Osteoblast (primary cell): ENCODE measurements at regions not wholly inside any gene's neighbourhood (a gene's known extent, or its start where the extent isn't known, plus 50 kb on each side); places are given as distances from the start of the nearest gene placed in this dataset.

ENCODE experiments used
- DNase-seq: peaks from one replicate; pipeline ENCODE4 v3.0.0; 2011; ENCODE audit warnings: low spot score, mixed read lengths; ENCODE audit not compliant: insufficient read length; ENCODE audit errors: missing footprints
- H2AFZ ChIP-seq: 2 replicates; pipeline ENCODE4 v1.6.0; 2011; ENCODE audit warnings: mild to moderate bottlenecking, low read length
- H3K27ac ChIP-seq: 2 replicates; pipeline ENCODE4 v1.5.1; 2011; ENCODE audit warnings: mild to moderate bottlenecking, low read depth, low read length, moderate library complexity
- H3K27me3 ChIP-seq: 2 replicates; pipeline ENCODE4 v1.6.0; 2012; ENCODE audit warnings: mild to moderate bottlenecking, control low read depth, inconsistent platforms, low read length, moderate library complexity; ENCODE audit not compliant: insufficient read depth
- H3K36me3 ChIP-seq: 2 replicates; pipeline ENCODE4 v1.5.1; 2011; ENCODE audit warnings: mild to moderate bottlenecking, low read length, control low read depth, moderate library complexity; ENCODE audit not compliant: insufficient read depth
- H3K4me1 ChIP-seq: 2 replicates; pipeline ENCODE4 v1.5.1; 2011; ENCODE audit warnings: mild to moderate bottlenecking, low read length, control low read depth, moderate library complexity; ENCODE audit not compliant: insufficient read depth
- H3K4me2 ChIP-seq: 2 replicates; pipeline ENCODE4 v1.6.0; 2011; ENCODE audit warnings: mild to moderate bottlenecking, low read length; ENCODE audit not compliant: insufficient read depth
- H3K4me3 ChIP-seq: fragments of 200-600 bp; sonication (generic); 3 replicates; pipeline ENCODE4 v1.5.1; 2012; ENCODE audit warnings: mild to moderate bottlenecking, low read length, inconsistent platforms; ENCODE audit not compliant: insufficient read depth
- H3K79me2 ChIP-seq: 2 replicates; pipeline ENCODE4 v1.6.0; 2012; ENCODE audit warnings: mild to moderate bottlenecking, low read length, control low read depth, inconsistent platforms; ENCODE audit not compliant: insufficient read depth
- H3K9me3 ChIP-seq: 2 replicates; pipeline ENCODE4 v1.5.1; 2011; ENCODE audit warnings: low read depth, low read length, control low read depth
- H4K20me1 ChIP-seq: 2 replicates; pipeline ENCODE4 v1.6.0; 2012; ENCODE audit warnings: mild to moderate bottlenecking, low read length, control low read depth; ENCODE audit not compliant: insufficient read depth
- TF ChIP-seq, protein P1 (sequence below): IDR thresholded peaks from 2 replicates; pipeline ENCODE4 v1.5.1; 2011; ENCODE audit warnings: mild to moderate bottlenecking, low read depth, low read length, moderate library complexity; ENCODE audit errors: extremely low read depth

DNA sequence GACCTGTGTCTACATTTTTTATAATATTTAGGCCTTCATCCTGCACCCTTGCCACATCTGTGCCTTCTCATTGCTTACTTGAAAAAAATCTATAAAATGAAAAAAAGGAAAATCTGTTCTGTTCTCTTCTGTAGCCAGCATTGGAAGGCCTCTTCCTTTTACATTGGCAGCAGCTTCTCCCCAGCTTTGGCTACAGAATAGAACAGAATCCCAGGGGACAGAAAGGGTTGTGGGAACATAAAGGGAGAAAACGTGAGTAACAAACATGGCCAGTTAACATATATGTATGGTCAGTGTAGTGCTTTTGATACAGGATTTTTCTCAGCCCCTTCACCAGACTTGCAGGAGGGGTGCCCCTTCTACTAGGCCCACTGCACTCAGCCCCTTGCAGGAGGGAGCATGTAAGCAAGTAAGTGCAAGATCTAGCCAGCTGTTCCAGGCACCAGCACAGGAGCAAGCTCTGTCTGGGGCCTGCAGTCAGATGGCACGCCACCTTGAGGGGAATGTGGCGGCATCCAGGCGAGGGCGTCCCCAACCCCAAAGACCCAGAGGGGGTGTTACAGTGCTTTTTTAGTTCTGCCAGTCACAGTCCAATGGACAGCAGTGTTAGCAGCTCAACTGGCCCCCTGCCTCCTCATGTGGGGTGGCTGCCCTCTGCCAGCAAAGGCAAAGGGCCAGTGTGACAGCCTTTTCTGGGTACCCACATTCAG lies 330.5 kb upstream of the ZNF462 start:
- Histone ChIP-seq H3K4me2 (no peak overlapping the region), H3K4me1 (no peaks in the 10 kb centered on the region), H3K4me3 (no peak overlapping the region), H3K36me3 (no peaks in the 10 kb centered on the region), H3K27me3 (no peaks in the 10 kb centered on the region), H3K27ac (no peak overlapping the region), H3K79me2 (no peaks in the 10 kb centered on the region), H2AFZ (no peak overlapping the region), H4K20me1 (no peaks in the 10 kb centered on the region), H3K9me3 (no peaks in the 10 kb centered on the region)
- DNase-seq: no peak
- TF ChIP-seq, protein P1, sequence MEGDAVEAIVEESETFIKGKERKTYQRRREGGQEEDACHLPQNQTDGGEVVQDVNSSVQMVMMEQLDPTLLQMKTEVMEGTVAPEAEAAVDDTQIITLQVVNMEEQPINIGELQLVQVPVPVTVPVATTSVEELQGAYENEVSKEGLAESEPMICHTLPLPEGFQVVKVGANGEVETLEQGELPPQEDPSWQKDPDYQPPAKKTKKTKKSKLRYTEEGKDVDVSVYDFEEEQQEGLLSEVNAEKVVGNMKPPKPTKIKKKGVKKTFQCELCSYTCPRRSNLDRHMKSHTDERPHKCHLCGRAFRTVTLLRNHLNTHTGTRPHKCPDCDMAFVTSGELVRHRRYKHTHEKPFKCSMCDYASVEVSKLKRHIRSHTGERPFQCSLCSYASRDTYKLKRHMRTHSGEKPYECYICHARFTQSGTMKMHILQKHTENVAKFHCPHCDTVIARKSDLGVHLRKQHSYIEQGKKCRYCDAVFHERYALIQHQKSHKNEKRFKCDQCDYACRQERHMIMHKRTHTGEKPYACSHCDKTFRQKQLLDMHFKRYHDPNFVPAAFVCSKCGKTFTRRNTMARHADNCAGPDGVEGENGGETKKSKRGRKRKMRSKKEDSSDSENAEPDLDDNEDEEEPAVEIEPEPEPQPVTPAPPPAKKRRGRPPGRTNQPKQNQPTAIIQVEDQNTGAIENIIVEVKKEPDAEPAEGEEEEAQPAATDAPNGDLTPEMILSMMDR: no peak

DNA sequence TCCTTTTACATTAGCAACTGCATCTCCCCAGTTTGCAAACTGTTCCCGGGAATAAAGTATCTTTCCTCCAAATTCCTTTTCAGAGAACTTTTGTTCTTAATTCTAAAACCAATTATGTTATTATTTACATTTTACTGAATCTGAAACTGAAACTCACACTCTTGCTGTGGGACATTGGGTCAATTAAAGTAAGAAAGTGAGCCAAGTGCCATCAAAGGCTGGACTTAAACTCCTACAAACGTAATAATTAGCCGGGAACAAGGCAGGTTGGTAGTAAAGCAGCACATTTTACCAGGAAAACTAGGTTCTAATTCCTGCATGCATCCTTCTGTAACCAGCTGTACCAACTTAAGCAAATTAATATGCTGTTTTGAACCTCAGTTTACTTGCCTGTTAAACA lies 328.2 kb upstream of the ZNF462 start:
- H3K4me3 ChIP-seq: no peak overlapping the region
- TF ChIP-seq, protein P1: no peak
- no peaks in the 10 kb centered on the region for H3K79me2 ChIP-seq
- no peaks in the 10 kb centered on the region for H3K27me3 ChIP-seq
- H3K27ac ChIP-seq: no peak overlapping the region
- no peak overlapping the region for H2AFZ ChIP-seq
- no peaks in the 10 kb centered on the region for H4K20me1 ChIP-seq
- no peaks in the 10 kb centered on the region for H3K9me3 ChIP-seq
- no peak for DNase-seq
- no peak overlapping the region for H3K4me2 ChIP-seq
- H3K4me1 ChIP-seq: no peaks in the 10 kb centered on the region
- H3K36me3 ChIP-seq: no peaks in the 10 kb centered on the region

DNA sequence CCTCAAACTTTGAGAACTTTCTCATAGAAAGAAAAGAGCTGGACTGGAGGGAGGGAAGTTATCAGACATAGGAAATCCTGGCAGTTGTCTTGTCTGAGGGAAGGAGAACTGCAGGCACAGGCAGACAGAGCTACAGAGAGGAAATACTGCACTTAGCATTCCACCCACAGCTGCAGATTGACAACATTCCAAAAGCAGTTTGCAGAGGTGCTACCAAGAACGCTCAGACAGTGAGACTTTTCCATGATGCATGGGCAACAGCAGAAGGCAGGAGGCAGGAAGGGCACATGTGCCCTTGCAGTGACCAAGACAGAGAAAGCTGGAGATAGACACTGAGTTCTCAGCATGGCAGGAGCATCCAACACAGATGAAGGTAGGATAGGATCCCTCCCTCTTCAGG lies 327.5 kb upstream of the ZNF462 start:
- Histone ChIP-seq H2AFZ (no peak overlapping the region), H3K27ac (no peak overlapping the region), H3K79me2 (no peaks in the 10 kb centered on the region), H3K4me1 (no peaks in the 10 kb centered on the region), H3K9me3 (no peaks in the 10 kb centered on the region), H3K27me3 (no peaks in the 10 kb centered on the region), H3K4me2 (no peak overlapping the region), H3K36me3 (no peaks in the 10 kb centered on the region), H3K4me3 (no peak overlapping the region), H4K20me1 (no peaks in the 10 kb centered on the region)
- no peak for DNase-seq
- TF ChIP-seq, protein P1: no peak

DNA sequence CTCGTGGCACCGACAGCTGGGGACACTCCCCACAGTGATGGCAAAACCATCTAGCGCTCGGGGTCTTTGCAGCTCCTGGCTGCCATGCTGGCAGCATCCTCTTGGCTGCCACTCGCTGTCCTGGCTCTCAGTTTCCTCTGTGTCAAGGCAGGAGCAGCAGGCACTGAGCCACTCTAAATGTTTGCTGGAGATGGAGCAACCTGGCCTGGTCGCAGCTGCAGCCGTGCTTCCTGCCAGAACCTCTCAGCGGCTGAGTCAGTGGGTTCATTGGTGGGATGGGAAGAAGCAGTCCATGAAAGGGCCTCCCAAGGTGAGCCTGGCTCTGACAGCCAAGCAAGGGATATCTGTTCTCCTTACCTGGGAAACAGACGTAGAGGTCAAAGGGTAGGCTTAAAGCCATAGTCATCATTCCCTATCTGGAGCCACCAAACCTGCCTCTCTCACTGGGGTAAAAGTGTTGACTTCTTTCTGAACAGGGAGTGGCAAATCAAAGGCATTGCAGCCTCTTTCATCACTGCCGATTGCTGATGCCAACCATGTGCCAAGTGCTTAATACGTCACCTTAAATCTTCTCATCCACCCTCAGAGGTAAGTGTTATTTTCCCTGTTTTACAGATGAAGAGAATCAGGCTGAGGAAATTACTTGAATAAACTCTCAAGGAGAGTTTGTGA lies 304.8 kb upstream of the ZNF462 start:
- Histone ChIP-seq H3K4me2 (no peak overlapping the region), H3K4me3 (no peak overlapping the region), H3K27me3 (no peaks in the 10 kb centered on the region), H3K79me2 (no peaks in the 10 kb centered on the region), H4K20me1 (no peaks in the 10 kb centered on the region), H2AFZ (no peak overlapping the region), H3K27ac (no peak overlapping the region), H3K4me1 (no peaks in the 10 kb centered on the region), H3K36me3 (no peaks in the 10 kb centered on the region), H3K9me3 (no peaks in the 10 kb centered on the region)
- DNase-seq: no peak
- TF ChIP-seq, protein P1: no peak
